K562 (cell line): ENCODE measurements at regions not wholly inside any gene's neighbourhood (a gene's known extent, or its start where the extent isn't known, plus 50 kb on each side); places are given as distances from the start of the nearest gene placed in this dataset.

Experiments
- POLR2A ChIP-seq: fragments of 450-650 bp; conservative IDR thresholded peaks from 2 replicates; pipeline ENCODE4 v1.6.1; 2016
- POLR2AphosphoS5 ChIP-seq: IDR thresholded peaks from 2 replicates; pipeline ENCODE4 v1.6.1; 2011; ENCODE audit warnings: mild to moderate bottlenecking, low read depth, low read length, moderate library complexity; ENCODE audit not compliant: control insufficient read depth, insufficient read depth
- SIN3A ChIP-seq, 2 experiments: fragments of 150-350 bp in 1 of 2; IDR thresholded peaks; 2 replicates each; pipeline ENCODE4 v1.6.1; 2011 to 2016; ENCODE audit warnings: borderline replicate concordance in 2 of 2, low read depth in 2 of 2, low read length in 2 of 2, mild to moderate bottlenecking in 2 of 2, moderate library complexity in 2 of 2; ENCODE audit not compliant: control insufficient read depth in 1 of 2
- STAT6 ChIP-seq: sonication (generic); formaldehyde crosslinking; IDR thresholded peaks from 2 replicates; pipeline ENCODE4 v1.8.1; 2023; ENCODE audit warnings: mild to moderate bottlenecking, missing genetic modification reagents

GRCh38 chr2:126785236-126785635 is 113.5 kb upstream of the TEX51 start:
- TF ChIP-seq STAT6 (no peak), POLR2AphosphoS5 (no peak), SIN3A (IDR thresholded peaks at IDR 0.05; ENCODE audit: borderline replicate concordance in 2 of 2, control insufficient read depth in 1 of 2, low read depth in 2 of 2, low read length in 2 of 2) (no peak), POLR2A (no peak)
